CD4-positive, alpha-beta memory T cell (primary cell): ENCODE measurements at regions not wholly inside any gene's neighbourhood (a gene's known extent, or its start where the extent isn't known, plus 50 kb on each side); places are given as distances from the start of the nearest gene placed in this dataset.
"Not testable (repeated sequence)": the region's sequence is repeated elsewhere in the genome, so short reads cannot be mapped to it uniquely, and the experiment has no call there.

Experiments
- CTCF ChIA-PET: fragments of 350-600 bp; sonication (Branson Sonifier 250); formaldehyde crosslinking; loops from one replicate; lab custom pipeline; 2021; ENCODE audit warnings: inconsistent platforms; ENCODE audit not compliant: partially characterized antibody; lab: Charles Lee
- POLR2A ChIA-PET: fragments of 350-600 bp; sonication (Branson Sonifier 250); formaldehyde crosslinking; loops from one replicate; lab custom pipeline; 2021; ENCODE audit not compliant: partially characterized antibody; lab: Charles Lee
- DNase-seq, 5 donors: peaks; one replicate each; pipeline versions ENCODE4 v3.0.0 to v3.0.0-alpha.2; 2020 to 2022; ENCODE audit warnings: mixed read lengths in 1 of 5
- H3K27ac ChIP-seq: one replicate; pipeline ENCODE4 v1.7.0; 2013; ENCODE audit warnings: low read depth, low read length
- H3K27me3 ChIP-seq: 2 replicates; pipeline ENCODE4 v1.7.0; 2013; ENCODE audit warnings: mild to moderate bottlenecking, low read length, moderate library complexity; ENCODE audit not compliant: insufficient read depth
- H3K36me3 ChIP-seq: 2 replicates; pipeline ENCODE4 v1.7.0; 2013; ENCODE audit warnings: mild to moderate bottlenecking, low read length, moderate library complexity; ENCODE audit not compliant: insufficient read depth
- H3K4me1 ChIP-seq: 2 replicates; pipeline ENCODE4 v1.7.0; 2013; ENCODE audit warnings: mild to moderate bottlenecking, low read length, moderate library complexity; ENCODE audit not compliant: insufficient read depth
- H3K4me3 ChIP-seq, 2 donors: one replicate each; pipeline ENCODE4 v1.7.0; 2013; ENCODE audit warnings: low read length in 2 of 2, mild to moderate bottlenecking in 1 of 2
- H3K9me3 ChIP-seq, 2 donors: one replicate each; pipeline ENCODE4 v1.7.0; 2013; ENCODE audit warnings: low read length in 2 of 2, control low read depth in 1 of 2; ENCODE audit not compliant: control insufficient read depth in 1 of 2
- H3K27ac Mint-ChIP-seq, 7 donors: one replicate each; pipeline ENCODE4 v1.8.0; 2020 to 2021; ENCODE audit warnings: mixed read lengths in 7 of 7, mild to moderate bottlenecking in 6 of 7, inconsistent platforms in 3 of 7, moderate library complexity in 3 of 7
- H3K27me3 Mint-ChIP-seq, 2 donors: one replicate each; pipeline ENCODE4 v1.8.0; 2020 to 2021; ENCODE audit warnings: mixed read lengths in 2 of 2
- H3K36me3 Mint-ChIP-seq, 2 donors: one replicate each; pipeline ENCODE4 v1.8.0; 2020 to 2021; ENCODE audit warnings: mixed read lengths in 2 of 2, inconsistent platforms in 1 of 2, mild to moderate bottlenecking in 1 of 2
- H3K4me1 Mint-ChIP-seq, 4 donors: one replicate each; pipeline ENCODE4 v1.8.0; 2020 to 2021; ENCODE audit warnings: mixed read lengths in 4 of 4, mild to moderate bottlenecking in 1 of 4
- H3K4me3 Mint-ChIP-seq, 8 donors: one replicate each; pipeline ENCODE4 v1.8.0; 2020 to 2021; ENCODE audit warnings: mixed read lengths in 8 of 8, mild to moderate bottlenecking in 7 of 8, moderate library complexity in 6 of 8, inconsistent platforms in 3 of 8
- H3K9me3 Mint-ChIP-seq, 8 donors: one replicate each; pipeline ENCODE4 v1.8.0; 2020 to 2021; ENCODE audit warnings: mixed read lengths in 8 of 8, mild to moderate bottlenecking in 5 of 8, inconsistent platforms in 3 of 8, moderate library complexity in 1 of 8
- intact Hi-C: fragments of 100-400 bp; cut with micrococcal nuclease; formaldehyde crosslinking; loops from one replicate; pipeline ENCODE4 v1.15.1; 2023

DNA sequence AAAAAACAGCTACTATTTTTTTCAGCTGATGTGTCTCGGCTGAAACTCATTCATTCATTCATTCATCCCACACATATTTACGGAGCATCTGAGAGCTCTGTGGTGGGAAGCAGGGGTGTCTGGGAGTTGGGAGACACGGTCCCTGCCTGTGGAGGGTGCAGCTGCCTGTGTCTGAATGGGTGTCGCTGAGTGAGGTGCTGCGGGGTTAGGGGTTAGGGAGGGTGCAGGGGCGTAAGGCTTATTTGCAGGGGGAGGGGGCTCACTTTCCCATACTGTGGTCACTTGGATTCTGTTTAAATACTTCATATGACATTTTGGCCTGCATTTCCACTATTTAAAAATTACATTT lies 89.4 kb upstream of the ASB18 start:
- ChIA-PET CTCF (interaction anchor here (0.9 to 2.5 kb wide), 25 partner anchors 9 to 731 kb away, joined by 3 to 24 read pairs (median 4); partner anchors contain the start of genes ACKR3 and COPS8), POLR2A (interaction anchor here (1.1 kb wide), 1 partner anchor 217 kb away, joined by 3 read pairs; no protein-coding TSS in a partner anchor)
- peak overlapping the region in 1 of 7 donors; percentile 12 for H3K27ac Mint-ChIP-seq
- H3K9me3 Mint-ChIP-seq, result no peaks in the 10 kb centered on the region
- peaks cover 10 to 17% of the 10 kb centered on the region in 2 donors for H3K27me3 Mint-ChIP-seq
- Histone ChIP-seq H3K36me3 (no peaks in the 10 kb centered on the region), H3K4me1 (no peaks in the 10 kb centered on the region), H3K27me3 (no peaks in the 10 kb centered on the region), H3K27ac (no peak overlapping the region), H3K4me3 (no peak overlapping the region), H3K9me3 (no peaks in the 10 kb centered on the region)
- intact Hi-C loops, result loop anchor here (1.0 kb wide), 5 partner anchors 160 to 719 kb away; partner anchors contain the start of gene ACKR3
- no peak for DNase-seq
- H3K4me1 Mint-ChIP-seq, result peaks cover 4 to 7% (median 6%) of the 10 kb centered on the region in 4 donors
- no peaks in the 10 kb centered on the region for H3K36me3 Mint-ChIP-seq
- no peak overlapping the region for H3K4me3 Mint-ChIP-seq

GRCh38 chr2:236354056-236354940 lies 90.1 kb upstream of the ASB18 start:
- ChIA-PET CTCF (interaction anchor here (0.9 to 2.5 kb wide), 22 partner anchors 10 to 731 kb away, joined by 3 to 24 read pairs (median 4); partner anchors contain the start of genes ACKR3 and COPS8), POLR2A (interaction anchor here (1.1 kb wide), 1 partner anchor 216 kb away, joined by 3 read pairs; no protein-coding TSS in a partner anchor)
- no peak for DNase-seq
- intact Hi-C loops, result no loop called here
- Histone ChIP-seq H3K4me3 (no peak overlapping the region), H3K27ac (no peak overlapping the region), H3K9me3 (no peaks in the 10 kb centered on the region), H3K27me3 (no peaks in the 10 kb centered on the region), H3K36me3 (no peaks in the 10 kb centered on the region), H3K4me1 (peaks cover 2% of the 10 kb centered on the region)
- Mint-ChIP-seq H3K27ac (peak overlapping the region in 3 of 7 donors; percentile 21 to 74 (median 56)), H3K9me3 (no peaks in the 10 kb centered on the region), H3K27me3 (peaks cover 10 to 16% of the 10 kb centered on the region in 2 donors), H3K36me3 (no peaks in the 10 kb centered on the region), H3K4me3 (no peak overlapping the region), H3K4me1 (peaks cover 7 to 11% (median 9%) of the 10 kb centered on the region in 4 donors)

- peak overlapping the region in 2 of 7 donors; percentile 6 to 10 for H3K27ac Mint-ChIP-seq
- POLR2A ChIA-PET, result no interaction called here
- no peak for DNase-seq
- no peak overlapping the region for H3K4me3 ChIP-seq
- H3K4me3 Mint-ChIP-seq, result no peak overlapping the region
- no peaks in the 10 kb centered on the region for H3K9me3 Mint-ChIP-seq
- H3K4me1 ChIP-seq, result peaks cover 10% of the 10 kb centered on the region
- no peak overlapping the region for H3K27ac ChIP-seq
- no peaks in the 10 kb centered on the region for H3K9me3 ChIP-seq
- CTCF ChIA-PET, result interaction anchor here (0.8 to 2.4 kb wide), 4 partner anchors 11 to 730 kb away, joined by 4 to 8 read pairs (median 6); partner anchors contain the start of genes ACKR3 and COPS8
- H3K36me3 ChIP-seq, result no peaks in the 10 kb centered on the region
- H3K27me3 ChIP-seq, result no peaks in the 10 kb centered on the region
- H3K36me3 Mint-ChIP-seq, result no peaks in the 10 kb centered on the region
- intact Hi-C loops, result no loop called here
- peaks cover 14 to 19% (median 16%) of the 10 kb centered on the region in 4 donors for H3K4me1 Mint-ChIP-seq
- H3K27me3 Mint-ChIP-seq, result peaks cover 10 to 14% of the 10 kb centered on the region in 2 donors
Observed at GRCh38 chr2:236354973-236355595, 90.9 kb upstream of the ASB18 start.

DNA sequence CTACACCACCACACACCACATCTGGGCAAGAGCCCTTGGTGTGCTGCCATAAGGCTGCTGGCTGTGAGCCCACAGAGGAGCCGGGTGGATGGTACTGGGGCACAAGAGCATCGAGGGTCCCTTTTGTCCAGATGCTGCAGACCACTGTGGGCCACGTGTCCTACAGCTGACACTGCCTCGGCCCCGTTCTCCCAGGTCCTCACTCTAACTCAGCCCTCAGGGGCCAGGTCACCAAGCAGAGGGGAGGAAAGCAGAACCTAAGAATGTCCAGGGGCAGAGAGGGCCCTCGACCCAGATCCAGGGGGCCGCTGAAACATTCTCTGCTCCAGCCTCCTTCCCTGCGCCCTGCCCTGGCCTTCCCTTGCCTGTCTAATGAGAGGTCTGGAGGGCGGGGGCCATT lies 91.7 kb upstream of the ASB18 start:
- H3K27me3 ChIP-seq, result no peaks in the 10 kb centered on the region
- peaks cover 10 to 12% of the 10 kb centered on the region in 2 donors for H3K27me3 Mint-ChIP-seq
- H3K27ac ChIP-seq, result no peak overlapping the region
- no peaks in the 10 kb centered on the region for H3K9me3 ChIP-seq
- H3K36me3 Mint-ChIP-seq, result no peaks in the 10 kb centered on the region
- no peak for DNase-seq
- H3K4me1 ChIP-seq, result peaks cover 12% of the 10 kb centered on the region
- peaks cover 16 to 23% (median 17%) of the 10 kb centered on the region in 4 donors for H3K4me1 Mint-ChIP-seq
- no peaks in the 10 kb centered on the region for H3K36me3 ChIP-seq
- H3K4me3 ChIP-seq, result no peak overlapping the region
- no peak overlapping the region for H3K4me3 Mint-ChIP-seq
- intact Hi-C loops, result no loop called here
- no peaks in the 10 kb centered on the region for H3K9me3 Mint-ChIP-seq
- POLR2A ChIA-PET, result interaction anchor here (0.9 kb wide), 1 partner anchor 10 kb away, joined by 3 read pairs; no protein-coding TSS in a partner anchor
- CTCF ChIA-PET, result interaction anchor here (0.6 to 1.0 kb wide), 4 partner anchors 10 to 229 kb away, joined by 3 to 4 read pairs (median 4); partner anchors contain the start of gene ACKR3
- H3K27ac Mint-ChIP-seq, result peak overlapping the region in 1 of 7 donors; percentile 6

GRCh38 chr2:236356321-236356720 lies 92.1 kb upstream of the ASB18 start:
- H3K9me3 ChIP-seq, H3K27ac ChIP-seq, H3K36me3 ChIP-seq, H3K4me3 ChIP-seq, intact Hi-C loops, H3K4me3 Mint-ChIP-seq, DNase-seq, H3K27ac Mint-ChIP-seq, H3K27me3 ChIP-seq, H3K9me3 Mint-ChIP-seq, H3K36me3 Mint-ChIP-seq: not testable (repeated sequence)
- ChIA-PET CTCF (interaction anchor here (0.6 to 1.0 kb wide), 4 partner anchors 10 to 229 kb away, joined by 3 to 4 read pairs (median 4); partner anchors contain the start of gene ACKR3), POLR2A (interaction anchor here (0.9 kb wide), 1 partner anchor 10 kb away, joined by 3 read pairs; no protein-coding TSS in a partner anchor)
- peaks cover 8 to 10% of the 10 kb centered on the region in 2 donors for H3K27me3 Mint-ChIP-seq
- H3K4me1 Mint-ChIP-seq, result peaks cover 18 to 27% (median 19%) of the 10 kb centered on the region in 4 donors
- peaks cover 12% of the 10 kb centered on the region for H3K4me1 ChIP-seq

DNA sequence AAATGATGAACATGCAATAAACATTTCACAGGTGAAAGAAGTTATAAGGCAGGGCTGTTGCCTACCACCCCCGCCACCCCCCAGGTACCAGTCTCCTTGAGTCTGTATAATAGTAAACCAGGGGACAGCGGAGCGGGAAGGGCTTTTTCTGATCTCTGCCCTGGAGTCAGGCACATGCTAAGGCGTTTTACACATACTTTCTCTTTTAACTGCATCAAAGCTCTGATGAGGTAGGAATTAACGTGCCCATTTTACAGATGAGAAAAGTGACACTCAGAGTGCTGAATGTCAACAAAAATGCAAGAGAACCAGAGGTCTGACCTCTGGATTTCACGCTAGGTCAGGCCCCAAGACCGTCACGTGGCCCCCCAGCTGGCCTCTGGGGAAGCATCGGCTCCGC lies 94.3 kb upstream of the ASB18 start:
- not testable (repeated sequence) for H3K9me3 Mint-ChIP-seq

More for the DNA sequence above, 94.3 kb upstream of the ASB18 start:
- peaks cover 11 to 36% (median 21%) of the 10 kb centered on the region in 4 donors for H3K4me1 Mint-ChIP-seq
- peaks cover 12% of the 10 kb centered on the region for H3K4me1 ChIP-seq
- H3K36me3 ChIP-seq, CTCF ChIA-PET, POLR2A ChIA-PET, H3K27me3 Mint-ChIP-seq, H3K4me3 Mint-ChIP-seq, DNase-seq, intact Hi-C loops, H3K4me3 ChIP-seq, H3K27ac ChIP-seq, H3K36me3 Mint-ChIP-seq, H3K27ac Mint-ChIP-seq, H3K9me3 ChIP-seq, H3K27me3 ChIP-seq: not testable (repeated sequence)
